CD14-positive monocyte (primary cell): ENCODE measurements at regions not wholly inside any gene's neighbourhood (a gene's known extent, or its start where the extent isn't known, plus 50 kb on each side); places are given as distances from the start of the nearest gene placed in this dataset.

ENCODE experiments used
- DNase-seq, 3 donors: peaks; one replicate each; pipeline ENCODE4 v3.0.0-alpha.2; 2011 to 2022
- H2AFZ ChIP-seq: 2 replicates; pipeline ENCODE4 v1.6.0; 2012; ENCODE audit warnings: mild to moderate bottlenecking, low read depth, low read length, inconsistent platforms; ENCODE audit not compliant: insufficient read depth, poor library complexity, severe bottlenecking
- H3K27ac ChIP-seq, 2 donors: 1 replicate in 1 of 2; 2 replicates in 1 of 2; pipeline ENCODE4 v1.5.1; 2012 to 2013; ENCODE audit warnings: low read length in 2 of 2, control low read depth in 1 of 2, inconsistent platforms in 1 of 2, low read depth in 1 of 2, mild to moderate bottlenecking in 1 of 2
- H3K27me3 ChIP-seq, 2 donors: one replicate each; pipeline versions ENCODE4 v1.6.0 to v1.6.1; 2011 to 2013; ENCODE audit warnings: low read length in 2 of 2; ENCODE audit not compliant: control insufficient read depth in 2 of 2, insufficient read depth in 2 of 2
- H3K36me3 ChIP-seq, 2 donors: replicated peaks in 1 of 2; 1 replicate in 1 of 2; 2 replicates in 1 of 2; pipeline versions ENCODE4 v1.5.1 to v1.6.1; 2012 to 2013; ENCODE audit warnings: low read length in 2 of 2, control low read depth in 1 of 2, inconsistent platforms in 1 of 2, mild to moderate bottlenecking in 1 of 2; ENCODE audit not compliant: insufficient read depth in 2 of 2, control insufficient read depth in 1 of 2
- H3K4me1 ChIP-seq, 2 donors: 1 replicate in 1 of 2; 2 replicates in 1 of 2; pipeline versions ENCODE4 v1.5.1 to v1.6.1; 2012 to 2013; ENCODE audit warnings: low read length in 2 of 2, control low read depth in 1 of 2, inconsistent platforms in 1 of 2, mild to moderate bottlenecking in 1 of 2, moderate library complexity in 1 of 2; ENCODE audit not compliant: insufficient read depth in 2 of 2, control insufficient read depth in 1 of 2
- H3K4me2 ChIP-seq: replicated peaks from 2 replicates; pipeline ENCODE3; 2012; ENCODE audit warnings: low read length, moderate library complexity, mild to moderate bottlenecking; ENCODE audit not compliant: poor library complexity, severe bottlenecking; ENCODE audit errors: extremely low read depth
- H3K4me3 ChIP-seq, 3 experiments: fragments of 200-600 bp in 1 of 3; sonication (generic) in 1 of 3; replicated peaks in 1 of 3; 1 replicate in 2 of 3; 2 replicates in 1 of 3; pipeline ENCODE4 v1.5.1; 2011 to 2013; ENCODE audit warnings: low read length in 3 of 3, mild to moderate bottlenecking in 3 of 3, control low read depth in 2 of 3, low read depth in 2 of 3, inconsistent platforms in 1 of 3, moderate library complexity in 1 of 3
- H3K79me2 ChIP-seq: 2 replicates; pipeline ENCODE4 v1.6.0; 2012; ENCODE audit warnings: mild to moderate bottlenecking, control low read depth, inconsistent platforms, low read length, moderate library complexity; ENCODE audit not compliant: insufficient read depth
- H3K9ac ChIP-seq: 2 replicates; pipeline ENCODE4 v1.6.0; 2017; ENCODE audit warnings: low read length, mild to moderate bottlenecking; ENCODE audit not compliant: insufficient read depth, poor library complexity, severe bottlenecking
- H3K9me3 ChIP-seq, 2 donors: replicated peaks in 1 of 2; 1 replicate in 1 of 2; 2 replicates in 1 of 2; pipeline versions ENCODE4 v1.5.1 to v1.6.1; 2012 to 2013; ENCODE audit warnings: low read length in 2 of 2, control low read depth in 1 of 2; ENCODE audit not compliant: control insufficient read depth in 1 of 2, insufficient read depth in 1 of 2
- H4K20me1 ChIP-seq: 2 replicates; pipeline ENCODE4 v1.6.0; 2012; ENCODE audit warnings: mild to moderate bottlenecking, low read length, control low read depth, moderate library complexity; ENCODE audit not compliant: insufficient read depth
- H3K27ac Mint-ChIP-seq, 7 donors: one replicate each; pipeline ENCODE4 v1.8.0; 2020; ENCODE audit warnings: mild to moderate bottlenecking in 7 of 7, mixed read lengths in 7 of 7, moderate library complexity in 6 of 7, inconsistent platforms in 2 of 7
- H3K27me3 Mint-ChIP-seq, 3 donors: one replicate each; pipeline ENCODE4 v1.8.0; 2021 to 2022; ENCODE audit warnings: low read depth in 3 of 3, mild to moderate bottlenecking in 3 of 3, mixed read lengths in 3 of 3, moderate library complexity in 3 of 3, inconsistent platforms in 1 of 3
- H3K36me3 Mint-ChIP-seq, 2 donors: one replicate each; pipeline ENCODE4 v1.8.0; 2020; ENCODE audit warnings: mixed read lengths in 2 of 2, inconsistent platforms in 1 of 2, mild to moderate bottlenecking in 1 of 2
- H3K4me1 Mint-ChIP-seq: one replicate; pipeline ENCODE4 v1.8.0; 2020; ENCODE audit warnings: mild to moderate bottlenecking, mixed read lengths
- H3K4me3 Mint-ChIP-seq, 2 donors: one replicate each; pipeline ENCODE4 v1.8.0; 2020; ENCODE audit warnings: mild to moderate bottlenecking in 2 of 2, mixed read lengths in 2 of 2, moderate library complexity in 1 of 2
- H3K9me3 Mint-ChIP-seq, 7 donors: one replicate each; pipeline ENCODE4 v1.8.0; 2020 to 2022; ENCODE audit warnings: mixed read lengths in 7 of 7, mild to moderate bottlenecking in 6 of 7, moderate library complexity in 6 of 7, inconsistent platforms in 2 of 7
- CTCF ChIP-seq: fragments of 200-600 bp; IDR thresholded peaks from one replicate; pipeline ENCODE4 v1.8.0; 2022; ENCODE audit warnings: antibody characterized with exemption, mild to moderate bottlenecking
- WGBS: methylation state at CpG from one replicate; pipeline ENCODE4 v1.1.5; 2013; ENCODE audit warnings: missing lambda C conversion rate; ENCODE audit not compliant: insufficient coverage; 5-methylcytosine and 5-hydroxymethylcytosine counted together
- intact Hi-C, 2 donors: fragments of 100-400 bp; cut with micrococcal nuclease; formaldehyde crosslinking; loops; one replicate each; pipeline versions ENCODE4 v1.15.0 to v1.15.1; 2023

- Histone ChIP-seq H3K4me3 (no peak overlapping the region), H2AFZ (no peak overlapping the region), H3K27ac (no peak overlapping the region), H3K4me1 (no peaks in the 10 kb centered on the region), H3K79me2 (no peaks in the 10 kb centered on the region), H3K27me3 (no peaks in the 10 kb centered on the region), H3K9ac (no peak overlapping the region), H3K4me2 (no peak overlapping the region), H3K9me3 (no peaks in the 10 kb centered on the region), H4K20me1 (no peaks in the 10 kb centered on the region), H3K36me3 (no peaks in the 10 kb centered on the region)
- 100% methylated on average over 3 of the region's 6 CpGs for WGBS
- Mint-ChIP-seq H3K4me1 (no peaks in the 10 kb centered on the region), H3K4me3 (no peak overlapping the region), H3K36me3 (no peaks in the 10 kb centered on the region), H3K9me3 (peaks cover 0 to 4% (median 1%) of the 10 kb centered on the region in 7 donors), H3K27ac (no peak overlapping the region), H3K27me3 (peaks cover 2 to 5% (median 2%) of the 10 kb centered on the region in 3 donors)
- DNase-seq: no peak
- TF ChIP-seq CTCF: no peak
- intact Hi-C loops: no loop called here
Measured at GRCh38 chr9:3054017-3054586, 210.2 kb upstream of the PUM3 start.

- no CpG with 5 or more reads among the region's 2 CpGs for WGBS
- Histone ChIP-seq H3K27me3 (no peaks in the 10 kb centered on the region), H4K20me1 (no peaks in the 10 kb centered on the region), H3K27ac (no peak overlapping the region), H3K36me3 (no peaks in the 10 kb centered on the region), H3K4me2 (no peak overlapping the region), H3K9me3 (no peaks in the 10 kb centered on the region), H3K4me1 (no peaks in the 10 kb centered on the region), H2AFZ (no peak overlapping the region), H3K4me3 (no peak overlapping the region), H3K9ac (no peak overlapping the region), H3K79me2 (no peaks in the 10 kb centered on the region)
- H3K27ac Mint-ChIP-seq: no peak overlapping the region
- no peak overlapping the region for H3K4me3 Mint-ChIP-seq
- no peaks in the 10 kb centered on the region for H3K36me3 Mint-ChIP-seq
- H3K27me3 Mint-ChIP-seq: peaks cover 0 to 4% (median under 1%) of the 10 kb centered on the region in 3 donors
- no peaks in the 10 kb centered on the region for H3K4me1 Mint-ChIP-seq
- peaks cover 0 to 4% (median 2%) of the 10 kb centered on the region in 7 donors for H3K9me3 Mint-ChIP-seq
- no peak for TF ChIP-seq CTCF
- no peak for DNase-seq
- intact Hi-C loops: no loop called here
Measured at GRCh38 chr9:3049636-3050035, 205.7 kb upstream of the PUM3 start.
